ENCODE measurements at regions not wholly inside any gene's neighbourhood (a gene's known extent, or its start where the extent isn't known, plus 50 kb on each side); places are given as distances from the start of the nearest gene placed in this dataset.

- TF ChIP-seq E4F1 (IDR thresholded peaks at IDR 0.05; ENCODE audit: borderline replicate concordance, partially characterized antibody) (no peak), NBN (IDR thresholded peaks at IDR 0.05) (no peak), EP300 (IDR thresholded peaks at IDR 0.05; ENCODE audit: borderline replicate concordance in 1 of 2, control insufficient read depth in 1 of 2, low read depth in 2 of 2, low read length in 2 of 2) (no peak), POLR2AphosphoS5 (IDR thresholded peaks at IDR 0.05; ENCODE audit: low read length) (no peak), RAD21 (IDR thresholded peaks at IDR 0.05; ENCODE audit: insufficient read depth, low read depth, low read length) (no peak), FOS (IDR thresholded peaks at IDR 0.05; ENCODE audit: borderline replicate concordance, extremely low read depth, insufficient read length) (no peak), ASH2L (IDR thresholded peaks at IDR 0.05; ENCODE audit: borderline replicate concordance, low read depth) (no peak), ATF3 (IDR thresholded peaks at IDR 0.05; ENCODE audit: borderline replicate concordance, extremely low read depth, low read depth, low read length) (no peak), CEBPB (IDR thresholded peaks at IDR 0.05; ENCODE audit: borderline replicate concordance in 1 of 2, low read depth in 2 of 2, low read length in 2 of 2) (no peak), SIN3A (IDR thresholded peaks at IDR 0.05; ENCODE audit: low read depth, low read length) (no peak), POLR2A (IDR thresholded peaks at IDR 0.05; ENCODE audit: low read depth, low read length) (no peak), USF2 (IDR thresholded peaks at IDR 0.05; ENCODE audit: borderline replicate concordance, low read depth, low read length) (no peak)
Observed at GRCh38 chr2:18439716-18440115, 120.7 kb downstream of the RDH14 start.
